ENCODE measurements at regions not wholly inside any gene's neighbourhood (a gene's known extent, or its start where the extent isn't known, plus 50 kb on each side); places are given as distances from the start of the nearest gene placed in this dataset.

DNA sequence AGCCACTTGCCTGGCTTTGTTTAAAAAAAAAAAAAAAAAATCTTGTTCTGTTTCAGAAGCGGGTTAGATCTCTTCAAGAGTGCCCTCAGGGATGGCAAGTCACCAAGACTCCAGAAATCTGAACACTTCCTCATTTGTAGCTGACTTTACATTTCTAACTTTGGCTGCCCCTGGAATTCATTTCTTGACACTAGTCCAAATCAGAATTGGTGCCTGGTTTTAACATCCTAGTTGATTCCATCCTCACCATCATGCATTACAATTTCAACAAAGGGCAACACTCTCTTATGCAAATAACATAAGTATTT lies 295.5 kb downstream of the RMST start:
- Histone ChIP-seq H3K4me1 (ENCODE audit: low read length) (peaks cover 12% of the 10 kb centered on the region), H2AFZ (ENCODE audit: low read depth, low read length) (no peak overlapping the region)

DNA sequence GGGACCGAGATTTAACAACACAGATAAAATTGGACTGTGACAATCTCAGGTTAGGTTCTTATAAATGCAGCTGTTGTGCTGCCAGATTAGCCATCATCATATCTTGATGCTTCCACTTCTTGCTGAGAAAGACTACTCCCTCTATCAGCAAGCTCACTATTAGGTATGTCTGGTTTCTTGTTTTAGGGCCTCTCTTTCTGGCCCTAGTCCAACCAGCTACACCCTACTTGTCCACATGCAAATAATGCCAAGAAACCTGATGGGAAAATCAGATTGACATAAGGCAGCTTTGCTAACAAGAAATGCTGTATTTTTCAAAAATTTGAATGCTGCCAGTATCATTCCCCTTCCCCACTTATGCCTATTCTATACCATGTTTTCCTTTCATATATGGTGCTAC lies 296.0 kb downstream of the RMST start:
- Histone ChIP-seq H3K27ac (ENCODE audit: low read length) (no peak overlapping the region), H3K4me2 (ENCODE audit: low read length) (no peak overlapping the region), H4K20me1 (ENCODE audit: insufficient read depth, low read length) (no peaks in the 10 kb centered on the region), H3K36me3 (replicated peaks; ENCODE audit: low read depth, low read length) (no peaks in the 10 kb centered on the region), H3K4me3 (ENCODE audit: low read length) (no peak overlapping the region), H3K9ac (ENCODE audit: low read length) (no peak overlapping the region), H3K27me3 (ENCODE audit: low read depth, low read length) (peaks cover 3% of the 10 kb centered on the region; the same call in 1 of the 2 replicates), H3K4me1 (ENCODE audit: low read length) (peaks cover 12% of the 10 kb centered on the region), H2AFZ (ENCODE audit: low read depth, low read length) (no peak overlapping the region), H3K9me3 (ENCODE audit: insufficient read depth, low read length) (no peaks in the 10 kb centered on the region), H3K79me2 (ENCODE audit: low read length) (no peaks in the 10 kb centered on the region)
- TF ChIP-seq, protein P1, sequence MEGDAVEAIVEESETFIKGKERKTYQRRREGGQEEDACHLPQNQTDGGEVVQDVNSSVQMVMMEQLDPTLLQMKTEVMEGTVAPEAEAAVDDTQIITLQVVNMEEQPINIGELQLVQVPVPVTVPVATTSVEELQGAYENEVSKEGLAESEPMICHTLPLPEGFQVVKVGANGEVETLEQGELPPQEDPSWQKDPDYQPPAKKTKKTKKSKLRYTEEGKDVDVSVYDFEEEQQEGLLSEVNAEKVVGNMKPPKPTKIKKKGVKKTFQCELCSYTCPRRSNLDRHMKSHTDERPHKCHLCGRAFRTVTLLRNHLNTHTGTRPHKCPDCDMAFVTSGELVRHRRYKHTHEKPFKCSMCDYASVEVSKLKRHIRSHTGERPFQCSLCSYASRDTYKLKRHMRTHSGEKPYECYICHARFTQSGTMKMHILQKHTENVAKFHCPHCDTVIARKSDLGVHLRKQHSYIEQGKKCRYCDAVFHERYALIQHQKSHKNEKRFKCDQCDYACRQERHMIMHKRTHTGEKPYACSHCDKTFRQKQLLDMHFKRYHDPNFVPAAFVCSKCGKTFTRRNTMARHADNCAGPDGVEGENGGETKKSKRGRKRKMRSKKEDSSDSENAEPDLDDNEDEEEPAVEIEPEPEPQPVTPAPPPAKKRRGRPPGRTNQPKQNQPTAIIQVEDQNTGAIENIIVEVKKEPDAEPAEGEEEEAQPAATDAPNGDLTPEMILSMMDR (IDR thresholded peaks at IDR 0.05; ENCODE audit: low read depth, low read length): no peak
- no peak for TF ChIP-seq EZH2phosphoT487 (IDR thresholded peaks at IDR 0.05; ENCODE audit: low read depth)

More for the DNA sequence above, 295.5 kb downstream of the RMST start:
- no peak for TF ChIP-seq EZH2phosphoT487 (IDR thresholded peaks at IDR 0.05; ENCODE audit: low read depth)
- TF ChIP-seq, protein P1 (IDR thresholded peaks at IDR 0.05; ENCODE audit: low read depth, low read length): no peak
- no peak overlapping the region for H3K4me2 ChIP-seq (ENCODE audit: low read length)
- H3K27me3 ChIP-seq (ENCODE audit: low read depth, low read length): peaks cover 3% of the 10 kb centered on the region; the same call in 1 of the 2 replicates
- no peak overlapping the region for H3K9ac ChIP-seq (ENCODE audit: low read length)
- H3K9me3 ChIP-seq (ENCODE audit: insufficient read depth, low read length): no peaks in the 10 kb centered on the region
- no peaks in the 10 kb centered on the region for H3K36me3 ChIP-seq (replicated peaks; ENCODE audit: low read depth, low read length)
- H3K27ac ChIP-seq (ENCODE audit: low read length): no peak overlapping the region
- H4K20me1 ChIP-seq (ENCODE audit: insufficient read depth, low read length): no peaks in the 10 kb centered on the region
- H3K79me2 ChIP-seq (ENCODE audit: low read length): no peaks in the 10 kb centered on the region
- H3K4me3 ChIP-seq (ENCODE audit: low read length): no peak overlapping the region

- no peak overlapping the region for H2AFZ ChIP-seq (ENCODE audit: low read depth, low read length)
- no peaks in the 10 kb centered on the region for H3K36me3 ChIP-seq (replicated peaks; ENCODE audit: low read depth, low read length)
- no peak overlapping the region for H3K27ac ChIP-seq (ENCODE audit: low read length)
- TF ChIP-seq, protein P1 (IDR thresholded peaks at IDR 0.05; ENCODE audit: low read depth, low read length): no peak
- no peak for TF ChIP-seq EZH2phosphoT487 (IDR thresholded peaks at IDR 0.05; ENCODE audit: low read depth)
- H3K4me2 ChIP-seq (ENCODE audit: low read length): no peak overlapping the region
- no peak overlapping the region for H3K9ac ChIP-seq (ENCODE audit: low read length)
- no peak overlapping the region for H3K4me3 ChIP-seq (ENCODE audit: low read length)
- H3K9me3 ChIP-seq (ENCODE audit: insufficient read depth, low read length): no peaks in the 10 kb centered on the region
- H3K27me3 ChIP-seq (ENCODE audit: low read depth, low read length): peaks cover 1% of the 10 kb centered on the region; the same call in 1 of the 2 replicates
- no peaks in the 10 kb centered on the region for H3K79me2 ChIP-seq (ENCODE audit: low read length)
- H3K4me1 ChIP-seq (ENCODE audit: low read length): no peaks in the 10 kb centered on the region
- no peaks in the 10 kb centered on the region for H4K20me1 ChIP-seq (ENCODE audit: insufficient read depth, low read length)
Measured at GRCh38 chr12:97760601-97761000, 298.0 kb downstream of the RMST start.

- no peak overlapping the region for H3K9ac ChIP-seq (ENCODE audit: low read length)
- H3K4me1 ChIP-seq (ENCODE audit: low read length): no peaks in the 10 kb centered on the region
- H3K36me3 ChIP-seq (replicated peaks; ENCODE audit: low read depth, low read length): no peaks in the 10 kb centered on the region
- no peaks in the 10 kb centered on the region for H4K20me1 ChIP-seq (ENCODE audit: insufficient read depth, low read length)
- no peaks in the 10 kb centered on the region for H3K27me3 ChIP-seq (ENCODE audit: low read depth, low read length)
- no peak for TF ChIP-seq EZH2phosphoT487 (IDR thresholded peaks at IDR 0.05; ENCODE audit: low read depth)
- TF ChIP-seq, protein P1 (IDR thresholded peaks at IDR 0.05; ENCODE audit: low read depth, low read length): no peak
- no peak overlapping the region for H3K4me2 ChIP-seq (ENCODE audit: low read length)
- no peaks in the 10 kb centered on the region for H3K9me3 ChIP-seq (ENCODE audit: insufficient read depth, low read length)
- H3K27ac ChIP-seq (ENCODE audit: low read length): no peak overlapping the region
- H3K4me3 ChIP-seq (ENCODE audit: low read length): no peak overlapping the region
- no peaks in the 10 kb centered on the region for H3K79me2 ChIP-seq (ENCODE audit: low read length)
- H2AFZ ChIP-seq (ENCODE audit: low read depth, low read length): no peak overlapping the region
Measured at GRCh38 chr12:97763113-97763512, 300.5 kb downstream of the RMST start.

All from OCI-LY3 (cell line).